Stimulated activated CD4-positive, alpha-beta T cell treated with anti-CD3 and anti-CD28 coated beads, Interleukin-15, amount 100 ng/mL, for 1 hour (primary cell): ENCODE measurements at regions not wholly inside any gene's neighbourhood (a gene's known extent, or its start where the extent isn't known, plus 50 kb on each side); places are given as distances from the start of the nearest gene placed in this dataset.

ENCODE experiments used
- DNase-seq, 2 donors: peaks; one replicate each; pipeline ENCODE4 v3.0.0-alpha.2; 2020; ENCODE audit warnings: low read depth in 1 of 2, low spot score in 1 of 2

DNA sequence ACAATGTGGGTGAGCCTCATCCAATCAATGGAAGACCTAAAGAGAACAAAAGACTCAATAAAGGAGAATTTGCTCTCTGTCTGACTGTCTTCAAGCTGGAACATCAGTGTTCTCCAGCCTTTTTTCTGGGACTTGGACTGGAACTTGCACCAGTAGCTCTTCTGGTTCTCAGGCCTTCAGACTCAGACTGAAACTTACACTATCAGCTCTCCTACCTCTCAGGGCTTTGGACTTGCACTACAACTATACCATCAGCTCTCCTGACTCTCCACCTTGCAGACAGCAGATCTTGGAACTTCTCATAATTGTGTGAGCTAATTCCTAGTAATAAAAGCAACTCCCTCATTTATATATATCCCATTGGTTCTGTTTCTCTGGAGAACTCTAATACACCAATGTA is 185.9 kb downstream of the SMIM20 start:
- DNase-seq: no peak

DNA sequence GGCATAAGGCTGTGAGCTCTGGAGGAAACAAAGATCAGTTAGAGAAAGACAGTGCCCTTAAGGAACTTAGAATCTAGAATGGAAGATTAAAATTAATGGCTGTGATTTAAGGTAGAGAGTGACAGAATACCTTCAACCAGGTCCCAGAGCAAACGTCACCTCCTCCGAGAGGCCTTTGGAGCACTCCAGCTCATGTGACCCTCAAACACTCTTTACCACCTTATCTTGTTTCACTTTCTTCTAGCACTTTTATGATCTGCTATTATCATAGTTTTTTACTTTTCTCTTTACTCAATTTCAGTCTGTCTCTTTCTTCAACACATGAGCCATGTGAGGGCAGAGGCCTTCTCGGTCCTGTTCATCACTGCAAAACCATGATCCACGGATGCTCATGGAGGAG is 187.0 kb downstream of the SMIM20 start:
- no peak for DNase-seq

GRCh38 chr4:26104056-26104685 is 190.2 kb downstream of the SMIM20 start:
- DNase-seq: no peak

- no peak for DNase-seq
These were observed 191.3 kb downstream of the SMIM20 start for GRCh38 chr4:26105337-26105736.

DNA sequence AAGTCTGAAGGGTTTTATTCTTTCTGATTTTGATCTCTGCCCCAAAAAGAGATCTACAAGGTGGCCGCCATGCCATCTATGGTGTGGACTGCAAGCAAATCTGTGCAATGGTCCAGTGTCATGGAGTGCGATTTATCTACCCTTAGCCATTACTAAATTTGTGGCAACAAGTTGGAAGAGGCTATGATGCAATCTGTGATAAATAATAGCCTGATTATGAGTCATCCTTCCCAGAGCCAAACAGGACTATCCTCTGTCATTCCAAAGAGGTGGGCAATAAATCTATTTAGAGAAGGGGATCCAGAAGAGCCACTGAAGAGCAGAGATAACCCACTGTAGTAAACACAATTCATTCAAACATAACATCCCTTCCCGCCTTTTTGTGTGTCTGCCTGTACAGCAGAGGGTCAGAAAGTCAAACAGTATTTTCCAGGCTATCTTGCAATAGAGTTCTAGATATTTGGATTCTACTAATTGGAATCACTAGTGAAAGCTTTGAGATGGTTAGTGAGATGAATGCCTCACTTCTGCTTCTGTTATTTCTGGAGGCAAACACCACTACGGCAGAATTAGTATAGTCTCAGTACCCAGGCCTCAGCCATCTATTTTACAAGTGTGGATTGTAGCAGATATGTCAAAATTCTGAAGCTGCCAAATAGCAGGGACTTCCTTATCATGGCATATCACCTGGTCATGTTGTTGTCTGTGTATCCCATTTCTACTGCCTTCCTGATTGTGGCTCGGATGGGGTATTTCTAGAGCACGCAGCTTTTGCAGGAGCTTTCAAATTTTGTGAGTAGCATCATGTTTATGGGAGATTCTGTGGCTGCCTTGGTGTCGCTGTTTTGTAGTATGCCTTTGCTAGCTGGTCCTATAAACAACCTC is 192.0 kb downstream of the SMIM20 start:
- no peak for DNase-seq

DNA sequence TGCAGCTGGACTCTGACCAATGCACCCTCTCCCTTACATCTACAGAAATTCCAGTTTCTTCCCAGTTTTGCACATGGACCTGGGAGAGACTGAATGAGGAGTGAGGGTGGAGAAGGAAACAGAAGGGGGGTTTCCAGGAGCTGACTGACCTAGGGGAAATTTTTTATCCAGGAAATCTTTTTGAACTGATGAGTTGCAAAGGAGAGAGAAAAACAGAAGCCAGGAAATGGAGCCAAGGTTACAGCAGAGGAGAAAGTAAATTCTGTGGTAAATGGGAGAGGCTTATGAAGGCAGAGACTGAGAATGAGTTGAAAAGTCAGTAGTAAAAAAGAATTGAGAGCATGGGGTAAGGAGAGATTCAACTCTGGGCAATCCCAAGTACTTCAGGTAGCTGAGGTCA is 192.8 kb downstream of the SMIM20 start:
- no peak for DNase-seq

GRCh38 chr4:26108054-26108453 is 194.0 kb downstream of the SMIM20 start:
- no peak for DNase-seq

- no peak for DNase-seq
These were observed 196.5 kb downstream of the SMIM20 start for GRCh38 chr4:26110493-26110892.

DNA sequence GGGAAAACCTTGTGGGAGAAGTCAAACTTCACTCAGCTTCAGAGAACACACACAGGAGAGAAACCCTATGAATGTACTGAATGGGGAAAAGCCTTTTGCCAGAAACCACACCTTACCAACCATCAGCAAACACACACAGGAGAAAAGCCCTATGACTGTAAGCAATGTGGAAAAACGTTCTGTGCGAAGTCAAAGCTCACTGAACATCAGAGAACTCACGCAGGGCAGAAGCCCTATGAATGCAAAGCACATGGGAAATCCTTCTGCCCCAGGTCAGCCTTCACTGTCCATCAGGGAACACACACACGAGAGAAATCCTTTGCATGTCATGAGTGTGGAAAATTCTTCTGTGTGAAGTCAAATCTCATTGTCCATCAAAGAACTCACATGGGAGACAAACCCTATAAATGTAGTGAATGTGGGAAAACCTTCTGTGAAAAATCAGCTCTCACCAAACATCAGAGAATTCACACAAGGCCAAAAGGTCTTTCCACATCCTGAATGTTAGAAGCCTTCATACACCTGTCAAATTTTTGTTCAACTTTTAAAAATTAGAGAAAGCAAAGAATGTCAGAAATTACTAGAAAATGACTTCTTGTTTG is 199.4 kb downstream of the SMIM20 start:
- DNase-seq: no peak

DNA sequence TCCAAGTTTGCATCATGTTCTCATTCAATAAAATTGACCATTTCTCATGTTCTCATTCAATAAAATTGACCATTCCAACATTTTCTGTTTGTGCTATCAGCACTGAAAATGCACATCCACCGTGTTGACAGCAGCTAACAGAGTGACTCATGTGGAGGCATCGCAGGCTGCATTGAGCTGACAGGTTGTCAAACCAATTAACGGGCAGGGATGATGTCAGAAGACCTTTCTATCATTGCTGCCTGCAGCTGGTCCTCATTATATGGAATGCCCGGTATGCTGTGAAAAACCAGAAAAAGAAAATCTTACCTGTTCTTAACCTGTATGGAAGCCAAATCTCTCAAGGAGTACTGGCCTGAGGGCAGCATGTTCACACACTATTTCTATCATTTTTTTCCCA is 202.0 kb downstream of the SMIM20 start:
- DNase-seq: no peak

- DNase-seq: no peak
These were observed 200.6 kb upstream of the RBPJ start for GRCh38 chr4:26120098-26120825.

DNA sequence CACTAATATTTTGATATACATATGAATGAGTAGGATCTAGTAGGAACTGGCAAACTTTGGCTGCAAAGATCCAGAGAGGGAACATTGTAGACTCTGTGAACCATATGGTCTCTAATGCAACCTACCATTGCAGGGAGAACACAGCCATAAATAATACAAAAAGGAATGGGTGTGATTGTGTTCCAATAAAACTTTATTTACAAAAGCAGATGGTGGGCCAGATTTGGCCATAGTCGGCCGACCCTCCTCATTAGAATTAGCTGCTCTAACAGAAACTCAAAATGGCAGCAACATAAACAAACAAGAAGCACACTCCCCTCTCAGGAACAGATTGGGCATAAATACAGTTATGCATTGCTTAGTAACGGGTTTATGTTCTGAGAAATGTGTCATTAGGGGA is 198.1 kb upstream of the RBPJ start:
- DNase-seq: no peak

DNA sequence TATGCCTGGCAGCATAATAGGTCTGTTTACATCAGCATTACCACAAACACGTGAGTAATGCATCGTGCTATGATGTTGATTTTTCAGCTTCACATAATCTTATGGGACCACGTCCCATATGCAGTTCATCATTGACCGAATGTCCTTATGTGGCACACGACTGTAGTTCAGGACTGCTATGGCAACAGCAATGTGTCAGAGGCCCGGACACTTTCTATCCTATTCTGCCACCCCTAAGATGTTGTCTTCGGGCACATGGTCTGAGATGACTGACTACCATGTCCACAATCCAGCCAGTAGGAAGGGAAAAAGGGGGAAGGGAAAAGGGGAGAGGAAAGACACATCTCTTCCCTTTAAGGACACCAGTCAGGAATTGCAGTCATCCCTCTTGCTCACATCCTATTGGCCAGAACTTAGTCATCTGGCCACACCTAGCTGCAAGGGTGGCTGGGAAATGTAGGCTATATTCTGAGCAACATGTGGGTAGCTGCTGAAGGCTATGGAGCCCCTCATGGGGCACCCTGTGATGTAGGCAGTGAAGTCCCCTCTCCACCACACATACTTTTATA is 196.0 kb upstream of the RBPJ start:
- DNase-seq: no peak

DNA sequence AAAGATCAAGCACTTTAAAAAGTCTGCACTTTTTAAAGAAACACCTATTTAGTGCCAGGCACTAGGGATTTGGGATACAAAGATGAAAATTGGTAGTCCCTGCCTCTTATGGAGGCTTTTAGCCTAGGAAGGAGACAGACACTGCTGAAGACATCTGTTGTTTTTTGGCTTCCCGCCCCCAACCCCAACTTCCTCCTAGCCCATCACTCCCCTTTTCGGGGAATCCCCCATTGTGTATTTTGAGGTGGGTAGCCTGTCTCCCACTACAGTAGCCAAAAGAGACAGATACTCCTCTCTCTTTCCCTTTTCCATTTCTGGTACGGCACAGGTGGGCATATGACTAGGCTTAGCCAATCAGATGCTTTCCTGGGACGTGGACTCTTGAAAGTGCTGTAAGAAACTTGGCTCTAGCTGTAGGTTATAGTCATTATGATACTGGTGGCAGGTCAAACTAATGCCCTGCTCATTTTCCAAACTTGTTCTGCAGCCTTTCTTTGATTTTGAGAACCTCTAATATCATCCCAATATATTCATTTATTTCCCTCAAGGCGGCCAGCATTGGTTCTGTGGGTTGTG is 194.6 kb upstream of the RBPJ start:
- no peak for DNase-seq

- no peak for DNase-seq
These were observed 193.8 kb upstream of the RBPJ start for GRCh38 chr4:26126994-26127393.

DNA sequence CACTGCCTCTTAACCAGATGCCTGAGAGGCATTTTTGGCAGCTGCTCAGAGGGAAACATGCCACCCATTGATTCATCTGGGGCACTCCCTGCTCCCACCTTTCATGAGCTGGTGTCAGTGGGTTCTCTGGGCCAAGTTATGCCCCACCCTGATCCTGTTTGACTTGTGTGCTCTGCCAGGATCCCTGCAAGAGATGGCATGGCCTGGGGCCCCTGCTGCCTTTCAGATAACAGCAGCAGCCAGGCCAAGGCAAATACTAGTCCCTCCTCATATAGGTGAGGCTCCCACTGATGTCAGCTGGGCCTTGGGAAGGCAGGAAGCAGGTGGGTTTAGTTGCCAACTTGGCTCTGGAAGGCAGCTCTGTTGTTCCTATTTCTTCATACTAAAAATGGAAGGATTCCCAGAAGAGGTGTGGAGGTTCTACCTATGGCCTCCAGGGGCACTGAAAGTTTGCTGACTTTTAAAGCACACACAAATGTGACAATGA is 192.9 kb upstream of the RBPJ start:
- no peak for DNase-seq

DNA sequence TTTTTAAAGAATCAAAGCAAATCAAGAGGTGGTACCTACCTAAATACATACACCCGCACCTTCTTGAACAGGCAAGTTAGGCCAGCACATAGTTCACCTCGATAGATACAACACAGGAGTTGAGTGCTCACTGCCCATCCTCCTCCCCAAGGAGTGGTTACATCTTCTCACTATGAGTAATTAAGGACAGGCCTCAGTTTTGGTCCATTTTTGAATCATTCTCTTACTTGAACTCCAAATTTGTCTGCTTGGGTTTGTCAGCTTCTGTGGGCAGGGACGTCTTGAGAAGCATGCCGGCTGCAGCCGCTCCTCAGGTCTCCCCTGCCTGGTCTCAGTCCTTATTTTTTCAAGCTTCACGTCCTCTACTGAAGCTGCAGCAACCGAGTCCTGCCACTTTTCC is 190.6 kb upstream of the RBPJ start:
- no peak for DNase-seq

GRCh38 chr4:26130841-26131432 is 189.9 kb upstream of the RBPJ start:
- no peak for DNase-seq

- no peak for DNase-seq
These were observed 189.1 kb upstream of the RBPJ start for GRCh38 chr4:26131711-26132110.

DNA sequence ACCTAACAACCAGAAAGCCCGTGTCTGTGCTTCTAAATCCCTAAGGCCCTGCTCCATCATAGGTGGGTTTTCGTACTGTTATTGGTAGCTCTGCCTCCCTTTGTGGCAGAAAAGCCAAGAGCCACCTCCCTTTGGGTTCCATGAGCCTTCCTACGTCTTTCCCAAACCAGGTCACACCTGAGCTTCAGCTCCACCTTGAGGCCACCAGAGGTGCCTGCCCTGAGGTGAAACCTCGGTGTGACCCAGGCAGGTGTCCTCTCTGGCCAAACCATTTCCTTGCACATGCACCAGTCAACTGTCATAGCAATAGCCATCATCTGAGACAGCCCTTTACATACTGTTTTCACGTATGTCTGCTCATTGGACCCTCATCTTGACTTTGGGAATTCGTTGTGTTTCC is 188.0 kb upstream of the RBPJ start:
- no peak for DNase-seq
